ENCODE measurements at regions not wholly inside any gene's neighbourhood (a gene's known extent, or its start where the extent isn't known, plus 50 kb on each side); places are given as distances from the start of the nearest gene placed in this dataset.
A peak's percentile ranks its signal among the peaks of the same experiment; 100 is the strongest.

- no peak for DNase-seq (ENCODE audit: low read depth in 2 of 3, low spot score in 1 of 3)
Observed at GRCh38 chr6:156017838-156018237, 562.2 kb upstream of the NOX3 start.

DNA sequence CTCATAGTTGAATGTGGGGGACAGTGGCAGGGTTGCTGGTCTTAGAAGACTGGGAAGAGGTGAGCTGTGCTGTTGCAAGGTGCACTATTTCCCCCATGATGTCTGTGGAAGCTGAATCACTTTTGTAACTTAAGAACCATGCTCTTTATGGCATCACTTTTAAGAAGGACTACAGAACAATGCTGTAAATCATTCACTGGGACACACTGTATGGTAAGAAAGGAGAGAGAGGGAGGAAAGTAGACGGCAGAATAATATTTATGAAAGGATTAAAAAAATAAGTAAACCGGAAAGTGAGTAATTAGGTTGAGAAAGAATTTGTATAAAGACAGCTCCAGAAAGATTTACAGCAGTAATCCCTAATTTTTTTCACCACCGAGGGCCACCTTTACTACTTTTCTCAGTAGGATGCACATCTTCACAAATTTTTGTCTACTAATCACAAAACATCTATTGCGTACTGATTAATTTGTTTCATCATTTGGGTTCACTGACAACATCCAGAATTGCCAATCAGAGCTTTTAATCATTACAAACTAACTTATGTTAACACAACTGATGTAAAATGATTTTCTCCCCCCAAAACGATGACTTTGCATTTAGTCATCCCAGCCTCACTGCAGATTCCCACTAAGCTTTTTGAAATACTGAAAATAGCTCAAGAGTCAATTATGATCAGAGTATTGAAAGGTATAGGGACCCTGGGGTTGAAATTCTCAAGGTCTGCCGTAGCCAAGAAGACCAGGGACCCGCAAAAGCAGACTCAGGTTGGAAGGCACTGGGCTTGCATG lies 560.7 kb upstream of the NOX3 start:
- DNase-seq (ENCODE audit: low read depth in 2 of 3, low spot score in 1 of 3): no peak

DNA sequence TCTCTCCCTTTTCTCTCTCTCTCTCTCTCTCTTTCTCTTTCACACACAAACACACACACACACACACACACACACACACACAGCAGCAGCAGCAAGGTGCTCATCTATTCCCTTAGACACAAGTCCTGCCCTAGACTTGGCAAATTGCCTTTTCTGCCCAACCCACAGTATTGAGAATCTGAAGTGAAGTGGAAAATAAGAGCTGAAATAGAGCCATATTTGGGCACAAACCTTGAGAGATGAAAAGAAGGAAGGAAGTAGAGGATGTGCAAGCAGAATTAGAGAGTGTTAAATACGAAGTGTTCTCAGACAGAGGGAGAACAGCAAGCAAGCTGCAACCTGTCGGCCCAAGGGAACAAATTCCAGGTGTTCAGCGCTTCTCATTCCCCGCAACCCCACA lies 557.5 kb upstream of the NOX3 start:
- peak in 1 of 3 donors; percentile 11 for DNase-seq (ENCODE audit: low read depth in 2 of 3, low spot score in 1 of 3)

DNA sequence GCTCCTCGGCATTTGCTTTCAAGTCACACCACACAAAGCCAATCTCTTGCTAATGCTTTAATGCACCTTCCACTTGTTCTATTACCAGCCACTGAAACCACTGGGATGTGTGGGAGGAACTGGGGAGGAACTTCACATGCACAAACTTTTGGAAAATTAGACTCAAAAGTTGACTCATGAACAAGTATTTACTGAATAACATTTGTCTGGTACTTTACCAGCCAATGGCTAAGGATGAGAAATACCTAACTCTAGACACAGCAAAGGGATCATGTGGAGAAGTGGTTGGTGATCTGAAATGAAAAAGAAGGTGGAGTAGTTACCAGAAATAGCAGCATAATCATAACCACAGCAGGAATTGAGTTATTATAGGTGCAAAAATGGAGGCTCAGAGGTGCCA lies 554.0 kb upstream of the NOX3 start:
- DNase-seq (ENCODE audit: low read depth in 2 of 3, low spot score in 1 of 3): peak in 1 of 3 donors; percentile 8

GRCh38 chr6:156004796-156005195 lies 549.2 kb upstream of the NOX3 start:
- DNase-seq (ENCODE audit: low read depth in 2 of 3, low spot score in 1 of 3): no peak

- DNase-seq (ENCODE audit: low read depth in 2 of 3, low spot score in 1 of 3): no peak
Observed at GRCh38 chr6:155996151-155996550, 540.5 kb upstream of the NOX3 start.

DNA sequence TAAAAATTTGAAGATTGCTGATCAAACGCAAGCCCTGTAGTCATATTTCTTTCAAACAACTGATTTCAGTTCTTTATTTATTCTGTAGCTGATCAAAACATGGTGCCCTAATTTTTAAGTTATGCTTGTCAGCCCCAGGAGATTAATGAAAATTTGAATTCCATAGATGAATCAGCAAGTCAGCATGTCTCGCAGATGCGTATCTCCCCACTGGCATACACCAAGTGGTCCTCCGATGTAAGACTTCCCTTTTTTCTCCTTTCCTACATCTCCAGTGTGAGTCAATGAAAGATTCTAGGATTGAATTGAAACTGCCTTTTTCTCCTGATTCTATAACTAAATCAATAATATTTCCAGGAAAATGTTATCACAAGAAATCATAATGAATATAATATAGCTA lies 539.6 kb upstream of the NOX3 start:
- no peak for DNase-seq (ENCODE audit: low read depth in 2 of 3, low spot score in 1 of 3)

DNA sequence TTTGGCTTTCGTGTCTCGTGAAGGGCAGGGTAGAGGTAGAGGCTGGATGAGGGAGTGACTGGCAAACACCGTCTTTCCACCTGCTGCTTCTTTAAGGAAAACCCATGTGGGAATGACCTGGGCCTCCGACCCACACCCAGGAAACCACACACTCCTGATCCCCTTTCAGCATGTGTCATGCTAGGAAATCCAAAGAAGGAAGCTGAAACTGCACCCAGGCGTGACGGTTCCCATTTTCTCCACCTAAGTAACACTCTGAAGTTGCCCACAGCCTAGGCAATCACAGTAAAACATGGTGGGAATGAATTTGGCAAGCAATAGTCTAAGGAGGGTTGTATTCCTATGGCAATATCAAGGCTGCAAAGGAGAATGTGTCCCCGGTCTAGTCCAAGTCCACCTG lies 538.4 kb upstream of the NOX3 start:
- DNase-seq (ENCODE audit: low read depth in 2 of 3, low spot score in 1 of 3): no peak

- DNase-seq (ENCODE audit: low read depth in 2 of 3, low spot score in 1 of 3): no peak
Observed at GRCh38 chr6:155993240-155993639, 537.6 kb upstream of the NOX3 start.

- DNase-seq (ENCODE audit: low read depth in 2 of 3, low spot score in 1 of 3): no peak
Observed at GRCh38 chr6:155985660-155986138, 530.1 kb upstream of the NOX3 start.

GRCh38 chr6:155980768-155981079 lies 525.1 kb upstream of the NOX3 start:
- no peak for DNase-seq (ENCODE audit: low read depth in 2 of 3, low spot score in 1 of 3)

DNA sequence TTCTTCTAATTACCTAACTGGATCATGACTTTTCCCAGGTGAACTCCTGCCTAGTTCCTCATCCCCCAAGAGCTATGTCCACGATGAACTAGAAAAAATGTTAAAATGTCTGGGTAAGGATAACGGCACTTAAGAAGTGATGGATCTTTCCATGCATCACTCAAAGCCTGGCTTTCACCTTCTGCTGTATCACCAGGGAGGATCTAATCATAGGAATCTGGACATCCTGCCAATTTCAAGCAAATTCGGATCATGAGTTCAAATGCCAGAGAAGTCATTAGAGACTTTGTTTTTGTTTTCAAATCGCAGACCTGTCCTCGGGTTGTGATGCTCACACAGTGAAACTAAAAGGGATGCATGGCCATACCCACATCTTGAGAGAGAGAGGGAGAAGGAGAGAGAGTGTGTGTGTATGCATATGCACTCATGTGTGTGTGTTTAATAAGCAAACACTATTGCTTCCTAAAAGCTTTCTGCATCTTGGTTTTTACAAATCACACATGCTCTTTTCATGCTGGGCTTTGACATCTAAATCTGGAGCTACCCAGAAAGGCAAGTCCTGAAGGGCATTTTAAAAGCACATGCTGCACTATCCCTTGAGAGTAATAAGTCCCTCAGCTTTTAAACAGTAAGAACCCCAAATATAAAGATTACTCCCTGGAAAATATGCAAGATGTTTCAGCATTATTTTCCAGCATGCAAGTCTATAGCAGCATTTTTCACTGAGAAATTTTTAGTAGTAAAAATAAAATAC lies 524.6 kb upstream of the NOX3 start:
- no peak for DNase-seq (ENCODE audit: low read depth in 2 of 3, low spot score in 1 of 3)

DNA sequence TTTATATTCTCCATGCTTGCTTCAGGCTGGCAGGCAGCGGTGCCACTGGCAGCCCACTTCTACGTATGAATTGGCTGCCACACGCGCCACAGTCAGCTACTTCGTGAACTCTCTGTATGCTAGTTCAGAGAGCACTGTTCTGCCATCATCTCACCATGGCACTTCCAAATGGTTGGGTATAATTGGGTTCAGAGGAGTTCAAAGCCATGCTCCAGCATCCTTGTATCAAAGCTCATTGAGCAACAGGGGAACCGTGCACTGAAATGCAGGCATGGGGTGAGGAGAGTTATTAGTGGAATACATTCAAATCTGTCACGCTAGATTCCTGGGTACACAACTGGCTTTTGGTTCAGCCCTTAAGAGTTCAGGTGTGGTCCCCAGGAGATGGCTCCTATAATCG lies 519.9 kb upstream of the NOX3 start:
- DNase-seq (ENCODE audit: low read depth in 2 of 3, low spot score in 1 of 3): no peak

DNA sequence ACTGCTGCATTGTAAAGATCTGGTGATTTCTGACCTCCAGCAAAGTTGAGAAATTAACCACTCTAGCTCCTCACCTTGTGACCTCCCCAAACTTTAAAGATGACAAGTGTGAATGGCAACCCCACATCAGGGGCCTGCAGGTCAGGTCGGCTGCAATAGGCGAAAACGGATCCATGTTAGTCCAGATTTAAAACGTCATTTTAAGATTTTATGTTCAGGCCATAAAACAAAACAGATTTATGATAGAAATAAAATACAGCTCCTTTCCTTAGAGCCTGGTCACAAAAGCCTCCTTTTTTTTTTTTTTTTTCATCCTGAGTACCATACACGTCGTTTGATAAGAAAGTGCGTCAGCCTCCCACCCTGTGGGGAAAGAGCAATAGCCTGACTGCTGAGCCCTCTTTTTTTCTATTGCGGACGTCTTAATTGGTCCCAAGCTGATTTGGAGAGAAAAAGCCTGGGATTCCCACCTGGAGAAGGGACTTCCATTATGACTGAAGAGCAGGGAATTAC lies 519.2 kb upstream of the NOX3 start:
- DNase-seq (ENCODE audit: low read depth in 2 of 3, low spot score in 1 of 3): no peak

DNA sequence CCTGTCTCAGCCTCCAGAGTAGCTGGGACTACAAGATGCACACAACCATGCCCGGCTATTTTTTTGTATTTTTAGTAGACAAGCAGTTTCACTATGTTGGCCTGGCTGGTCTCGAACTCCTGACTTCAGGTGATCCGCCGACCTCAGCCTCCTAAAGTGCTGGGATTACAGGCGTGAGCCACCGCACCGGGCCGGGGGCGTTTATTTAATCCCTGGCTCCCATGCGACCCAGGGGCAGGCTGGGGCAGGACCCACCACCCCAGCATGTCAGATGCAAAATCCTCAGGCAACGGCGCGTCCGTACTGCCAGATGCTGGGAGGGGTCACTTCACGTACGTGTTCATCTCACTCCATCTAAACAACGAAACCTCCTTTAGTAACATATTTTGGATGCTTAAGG lies 518.7 kb upstream of the NOX3 start:
- no peak for DNase-seq (ENCODE audit: low read depth in 2 of 3, low spot score in 1 of 3)

- no peak for DNase-seq (ENCODE audit: low read depth in 2 of 3, low spot score in 1 of 3)
Observed at GRCh38 chr6:155970876-155971708, 515.5 kb upstream of the NOX3 start.

- DNase-seq (ENCODE audit: low read depth in 2 of 3, low spot score in 1 of 3): no peak
Observed at GRCh38 chr6:155970472-155970871, 514.8 kb upstream of the NOX3 start.

DNA sequence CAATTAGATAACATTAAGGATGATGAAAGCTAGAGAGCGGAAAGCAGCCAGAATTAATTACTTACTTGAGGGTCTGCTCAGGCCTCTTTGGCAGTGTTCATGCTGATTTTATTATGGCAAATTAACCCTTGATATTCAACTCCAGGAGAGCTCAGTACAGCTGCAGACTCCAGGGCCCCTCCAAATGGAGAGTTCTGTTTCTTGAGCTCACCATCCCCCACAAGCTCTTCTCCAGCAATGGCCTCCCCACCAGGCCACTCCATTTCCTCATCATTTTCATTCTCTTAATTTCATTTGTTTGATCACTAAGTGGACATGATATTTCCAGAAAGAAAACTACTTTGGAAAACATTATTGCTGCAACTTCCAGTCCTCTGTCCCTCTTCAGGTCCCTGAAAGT lies 513.3 kb upstream of the NOX3 start:
- DNase-seq (ENCODE audit: low read depth in 2 of 3, low spot score in 1 of 3): no peak

GRCh38 chr6:155967322-155967721 lies 511.7 kb upstream of the NOX3 start:
- DNase-seq (ENCODE audit: low read depth in 2 of 3, low spot score in 1 of 3): no peak

DNA sequence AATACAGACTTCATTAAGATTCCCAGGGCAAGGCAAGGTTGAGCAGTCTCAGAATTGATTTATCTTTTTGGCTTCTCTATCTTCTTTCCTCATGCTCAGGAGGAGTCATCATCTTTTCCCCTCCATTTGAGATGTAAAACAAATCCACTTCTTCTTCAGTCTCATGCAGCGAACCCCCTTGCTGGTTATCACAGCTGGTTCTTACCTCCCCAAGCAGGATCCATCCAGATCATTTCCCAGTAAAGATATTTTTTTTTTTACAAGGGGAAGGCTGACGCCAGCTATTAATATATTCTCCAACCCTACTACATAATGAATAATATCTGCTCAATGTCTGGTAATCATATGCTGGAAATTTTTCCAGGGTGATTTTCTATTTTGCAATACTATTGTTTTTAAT lies 508.9 kb upstream of the NOX3 start:
- no peak for DNase-seq (ENCODE audit: low read depth in 2 of 3, low spot score in 1 of 3)

GRCh38 chr6:155962276-155962675 lies 506.6 kb upstream of the NOX3 start:
- DNase-seq (ENCODE audit: low read depth in 2 of 3, low spot score in 1 of 3): no peak

All from stimulated activated CD4-positive, alpha-beta T cell treated with anti-CD3 and anti-CD28 coated beads, Interleukin-12 subunit alpha, Interleukin-12 subunit beta, amount 100 ng/mL, for 48 hours (primary cell).